Stimulated activated naive CD8-positive, alpha-beta T cell treated with anti-CD3 and anti-CD28 coated beads, Interleukin-15, Interleukin-2, amounts not matched to agents 100 U/mL and 50 U/mL, for 24 hours (primary cell): ENCODE measurements at regions not wholly inside any gene's neighbourhood (a gene's known extent, or its start where the extent isn't known, plus 50 kb on each side); places are given as distances from the start of the nearest gene placed in this dataset.

Experiments used
- ATAC-seq: fragments of 150-1000 bp; cut with Tn5 transposase; one replicate; pipeline ENCODE4 v1.10.0; 2021
- DNase-seq: peaks from one replicate; pipeline ENCODE4 v3.0.0; 2021

DNA sequence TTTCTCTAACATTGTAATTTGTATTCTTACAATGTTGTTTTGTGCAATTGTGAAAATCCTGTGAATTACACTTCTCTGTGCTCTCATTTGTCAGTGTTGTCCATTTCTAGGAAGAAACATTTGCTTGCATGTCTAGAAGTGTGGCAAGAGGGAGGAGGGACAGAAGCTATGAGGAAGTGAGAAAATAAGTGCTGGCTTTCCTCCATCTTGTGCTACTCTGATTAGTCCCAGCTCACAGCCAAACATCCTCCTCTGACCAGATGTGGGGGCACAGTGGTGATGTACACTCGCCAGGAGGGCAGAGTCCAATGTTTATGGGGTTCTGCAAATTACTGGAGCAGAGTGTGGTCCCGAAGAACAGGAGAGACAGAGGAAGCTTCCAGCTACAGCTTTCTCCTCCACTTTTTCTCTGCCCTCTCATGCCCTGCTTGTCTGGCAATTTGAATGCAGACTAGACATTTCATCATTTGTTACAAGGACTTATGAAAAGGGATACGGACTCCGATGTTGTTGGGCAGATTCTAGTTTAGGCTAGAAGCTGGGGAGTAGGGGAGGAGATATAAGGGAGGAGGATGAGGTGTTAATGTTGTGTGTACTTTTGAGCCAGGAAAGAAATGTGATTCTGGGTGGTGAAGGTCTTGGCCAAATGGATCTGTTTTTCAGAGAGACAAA lies 131.0 kb upstream of the C1GALT1 start:
- ATAC-seq: no peak
- no peak for DNase-seq

- DNase-seq (no peak), ATAC-seq (no peak)
Measured at GRCh38 chr7:7054252-7054830, 128.0 kb upstream of the C1GALT1 start.

DNA sequence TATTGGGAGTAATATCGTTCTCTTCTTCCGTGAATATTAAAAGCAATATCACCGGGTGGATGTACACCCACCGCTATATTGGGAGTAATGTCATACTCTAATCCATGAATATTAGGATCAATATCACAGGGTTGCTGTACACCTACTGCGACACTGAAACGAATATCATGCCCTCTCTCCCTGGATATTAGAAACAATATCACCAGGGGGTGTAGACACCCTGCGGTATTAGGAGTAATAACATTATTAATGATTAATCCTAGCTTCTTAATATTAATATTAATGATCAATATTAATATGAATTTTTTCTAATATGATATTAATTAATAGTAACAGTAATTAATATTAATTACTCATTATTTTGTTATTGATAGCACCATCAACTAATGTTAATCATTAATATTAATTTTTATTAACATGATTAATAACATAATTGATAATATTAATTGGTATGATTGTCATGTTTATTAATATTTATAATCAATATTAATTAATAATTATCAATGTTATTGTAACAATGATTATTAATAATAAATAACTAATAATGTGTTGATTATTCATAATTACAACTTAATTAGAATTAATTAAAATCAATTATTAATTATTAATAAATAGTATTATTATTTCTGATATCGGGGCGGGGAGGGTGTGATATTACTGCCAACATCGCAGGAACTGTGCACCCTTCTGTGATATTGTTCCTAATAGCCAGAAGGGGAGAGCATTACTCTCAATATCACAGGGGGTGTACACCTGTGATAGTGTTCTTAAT lies 121.3 kb upstream of the C1GALT1 start:
- DNase-seq: no peak
- ATAC-seq: no peak

- DNase-seq (no peak), ATAC-seq (no peak)
Measured at GRCh38 chr7:7077945-7078344, 104.4 kb upstream of the C1GALT1 start.

GRCh38 chr7:7080802-7081201 lies 101.5 kb upstream of the C1GALT1 start:
- DNase-seq (no peak), ATAC-seq (no peak)

- ATAC-seq (no peak), DNase-seq (no peak)
Measured at GRCh38 chr7:7090460-7090859, 91.9 kb upstream of the C1GALT1 start.

GRCh38 chr7:7098280-7098818 lies 84.0 kb upstream of the C1GALT1 start:
- ATAC-seq: no peak
- DNase-seq: no peak

GRCh38 chr7:7099584-7100014 lies 82.7 kb upstream of the C1GALT1 start:
- ATAC-seq (no peak), DNase-seq (no peak)

- DNase-seq (no peak), ATAC-seq (no peak)
Measured at GRCh38 chr7:7100432-7100849, 81.9 kb upstream of the C1GALT1 start.

- ATAC-seq: no peak
Measured at GRCh38 chr7:7102906-7103305, 79.4 kb upstream of the C1GALT1 start.

GRCh38 chr7:7103343-7104313 lies 78.7 kb upstream of the C1GALT1 start:
- ATAC-seq (no peak), DNase-seq (no peak)

More at GRCh38 chr7:7102906-7103305, 79.4 kb upstream of the C1GALT1 start:
- DNase-seq: no peak

DNA sequence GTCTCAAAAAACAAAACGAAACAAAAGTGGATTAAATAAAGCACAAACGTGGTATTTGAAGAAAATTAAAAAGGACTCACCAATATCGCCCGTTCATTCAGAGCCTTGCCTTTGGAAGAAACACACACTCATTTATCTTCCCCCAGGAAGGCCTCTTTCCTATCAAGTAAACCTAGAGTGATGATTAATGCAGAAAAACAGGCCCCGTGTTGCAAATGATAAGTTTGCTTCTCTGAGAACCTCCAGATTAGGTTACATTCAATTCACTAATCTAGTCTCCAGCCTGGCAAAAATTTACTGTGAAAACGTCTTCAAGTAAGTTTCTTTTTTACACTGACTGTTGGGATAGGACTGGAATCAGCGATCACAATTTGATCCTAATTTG lies 78.0 kb upstream of the C1GALT1 start:
- DNase-seq (no peak), ATAC-seq (no peak)

DNA sequence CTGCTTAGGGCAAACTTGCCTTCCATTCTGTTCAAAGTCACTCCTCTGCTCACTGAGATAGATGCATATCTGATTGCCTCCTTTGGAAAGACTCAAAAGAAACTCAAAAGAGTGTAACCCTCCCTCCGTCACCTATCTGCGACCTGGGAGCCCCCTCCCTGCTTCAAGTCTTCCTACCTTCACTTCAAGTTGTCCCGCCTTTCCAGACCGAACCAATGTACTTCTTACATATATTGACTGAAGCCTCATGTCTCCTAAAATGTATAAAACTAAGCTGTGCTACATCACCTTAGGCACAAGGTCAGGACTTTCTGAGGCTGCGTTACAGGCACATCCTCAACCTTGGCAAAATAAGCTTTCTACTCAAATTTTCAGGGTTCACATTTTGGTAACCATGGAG lies 77.4 kb upstream of the C1GALT1 start:
- ATAC-seq (no peak), DNase-seq (no peak)

- DNase-seq (no peak), ATAC-seq (no peak)
Measured at GRCh38 chr7:7105800-7106582, 76.4 kb upstream of the C1GALT1 start.

DNA sequence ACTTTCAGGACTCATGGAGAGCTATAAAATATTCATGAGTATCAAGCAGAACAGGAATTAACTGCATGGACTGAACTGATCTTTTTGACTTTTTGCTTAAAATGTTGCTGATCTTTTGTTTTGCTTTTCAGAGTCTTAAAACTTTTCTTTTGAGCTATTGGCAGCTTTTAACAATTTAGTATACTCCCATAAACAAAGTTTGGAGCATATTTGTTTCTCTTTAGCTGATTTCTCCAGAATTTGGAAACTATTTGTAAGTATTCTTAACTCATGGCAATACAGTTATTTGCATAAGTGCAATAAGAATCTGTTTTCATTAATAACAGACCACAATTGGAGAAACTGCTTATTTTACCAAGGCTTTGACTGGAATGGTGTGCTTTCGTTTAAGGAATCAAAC lies 73.4 kb upstream of the C1GALT1 start:
- ATAC-seq: no peak
- no peak for DNase-seq

GRCh38 chr7:7109934-7110333 lies 72.4 kb upstream of the C1GALT1 start:
- ATAC-seq: no peak
- DNase-seq: no peak

GRCh38 chr7:7110706-7111105 lies 71.6 kb upstream of the C1GALT1 start:
- ATAC-seq: no peak
- no peak for DNase-seq

DNA sequence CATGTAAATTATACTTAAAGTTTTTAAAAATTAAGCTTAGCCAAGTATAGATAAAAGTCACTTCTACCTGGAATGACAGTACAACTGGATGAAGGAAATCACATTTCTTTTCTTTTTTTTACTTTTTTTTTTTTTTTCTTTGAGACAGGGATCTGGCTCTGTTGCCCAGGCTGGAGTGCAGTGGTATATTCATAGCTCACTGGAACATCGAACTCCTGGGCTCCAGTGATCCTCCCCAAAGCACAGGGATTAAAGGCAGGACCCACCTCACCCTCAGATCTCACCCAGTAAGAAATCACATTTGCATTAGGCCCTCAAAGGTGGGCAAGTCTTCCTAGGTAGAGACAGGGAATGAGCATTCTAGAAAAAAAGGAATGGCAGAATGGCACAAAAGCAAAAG lies 69.5 kb upstream of the C1GALT1 start:
- no peak for DNase-seq
- ATAC-seq: no peak

GRCh38 chr7:7114575-7115291 lies 67.6 kb upstream of the C1GALT1 start:
- no peak for ATAC-seq
- no peak for DNase-seq

DNA sequence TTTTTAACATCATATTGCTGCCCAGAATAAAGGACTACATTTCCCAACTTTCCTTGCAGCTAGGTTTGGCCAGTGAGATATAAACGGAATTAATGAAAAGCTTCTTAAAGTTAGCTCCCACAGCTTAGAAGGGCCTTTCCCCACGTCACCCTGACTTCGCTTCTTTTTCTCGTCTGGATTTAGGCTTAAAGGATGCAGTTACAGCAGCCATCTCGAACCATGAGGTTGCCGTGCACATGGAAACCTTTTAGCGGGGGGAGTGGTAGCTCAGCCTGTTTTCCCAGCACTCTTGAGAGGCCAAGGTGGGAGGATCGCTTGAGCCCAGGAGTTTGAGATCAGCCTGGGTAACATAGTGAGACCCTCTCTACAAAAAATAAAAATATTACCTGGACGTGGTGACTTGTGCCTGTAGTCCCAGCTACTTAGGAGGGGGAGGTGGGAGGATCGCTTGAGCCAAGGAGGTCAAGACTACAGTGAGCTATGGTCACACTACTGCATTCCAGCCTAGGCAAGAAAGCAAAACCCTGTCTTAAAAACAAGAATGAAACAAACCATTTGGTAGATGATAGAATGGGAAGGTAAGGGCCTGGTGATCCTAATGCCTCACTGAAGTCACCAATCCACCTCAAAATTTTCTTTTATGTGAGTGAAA lies 64.3 kb upstream of the C1GALT1 start:
- no peak for DNase-seq
- ATAC-seq: no peak
